ENCODE measurements at regions not wholly inside any gene's neighbourhood (a gene's known extent, or its start where the extent isn't known, plus 50 kb on each side); places are given as distances from the start of the nearest gene placed in this dataset.

GRCh38 chr3:84487296-84487695 is 471.5 kb upstream of the CADM2 start:
- ChIA-PET CTCF (no interaction called here), POLR2A (no interaction called here)
- Histone ChIP-seq H3K4me3 (ENCODE audit: low read depth in 2 of 2, low read length in 1 of 2) (no peak overlapping the region), H3K4me1 (ENCODE audit: control insufficient read depth in 1 of 2, insufficient read depth in 2 of 2, low read depth in 1 of 2, low read length in 1 of 2) (no peaks in the 10 kb centered on the region), H3K9me2 (no peaks in the 10 kb centered on the region), H3K27ac (ENCODE audit: low read depth in 2 of 2, low read length in 1 of 2) (no peak overlapping the region), H3K9me3 (no peaks in the 10 kb centered on the region), H3K4me2 (no peak overlapping the region), H4K20me1 (ENCODE audit: insufficient read depth) (no peaks in the 10 kb centered on the region), H2AFZ (ENCODE audit: low read depth) (no peak overlapping the region), H3K79me2 (ENCODE audit: insufficient read depth) (no peaks in the 10 kb centered on the region), H3K27me3 (ENCODE audit: insufficient read depth) (no peaks in the 10 kb centered on the region), H3K9ac (no peak overlapping the region), H3K36me3 (replicated peaks in 1 of 2; ENCODE audit: control insufficient read depth in 1 of 2, insufficient read depth in 2 of 2, low read length in 1 of 2) (no peaks in the 10 kb centered on the region), H3F3A (replicated peaks; ENCODE audit: insufficient read depth) (no peaks in the 10 kb centered on the region)
- 17% methylated on average over 8 of the region's 8 CpGs for WGBS (ENCODE audit: low lambda C conversion rate)
- TF ChIP-seq NFIC (IDR thresholded peaks at IDR 0.05; ENCODE audit: borderline replicate concordance) (no peak), RFX5 (IDR thresholded peaks at IDR 0.05; ENCODE audit: low read length) (no peak), NRF1 (IDR thresholded peaks at IDR 0.05; ENCODE audit: low read depth, low read length) (no peak), IRF3 (IDR thresholded peaks at IDR 0.05; ENCODE audit: low read depth, low read length) (no peak), MXI1 (IDR thresholded peaks at IDR 0.05; ENCODE audit: low read depth, low read length) (no peak), FOXM1 (IDR thresholded peaks at IDR 0.05; ENCODE audit: low read depth) (no peak), GABPA (IDR thresholded peaks at IDR 0.05; ENCODE audit: low read depth) (no peak), MEF2A (IDR thresholded peaks at IDR 0.05; ENCODE audit: borderline replicate concordance, low read depth) (no peak), GATA2 (CRISPR knock-in tag; IDR thresholded peaks at IDR 0.05) (no peak), POLR2AphosphoS5 (IDR thresholded peaks at IDR 0.05; ENCODE audit: low read depth, low read length) (no peak), TAF1 (IDR thresholded peaks at IDR 0.05; ENCODE audit: borderline replicate concordance, low read depth, low read length) (no peak)
- TF ChIP-seq, protein P1, sequence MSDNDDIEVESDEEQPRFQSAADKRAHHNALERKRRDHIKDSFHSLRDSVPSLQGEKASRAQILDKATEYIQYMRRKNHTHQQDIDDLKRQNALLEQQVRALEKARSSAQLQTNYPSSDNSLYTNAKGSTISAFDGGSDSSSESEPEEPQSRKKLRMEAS (IDR thresholded peaks at IDR 0.05; ENCODE audit: low read depth): no peak
- TF ChIP-seq, protein P2, sequence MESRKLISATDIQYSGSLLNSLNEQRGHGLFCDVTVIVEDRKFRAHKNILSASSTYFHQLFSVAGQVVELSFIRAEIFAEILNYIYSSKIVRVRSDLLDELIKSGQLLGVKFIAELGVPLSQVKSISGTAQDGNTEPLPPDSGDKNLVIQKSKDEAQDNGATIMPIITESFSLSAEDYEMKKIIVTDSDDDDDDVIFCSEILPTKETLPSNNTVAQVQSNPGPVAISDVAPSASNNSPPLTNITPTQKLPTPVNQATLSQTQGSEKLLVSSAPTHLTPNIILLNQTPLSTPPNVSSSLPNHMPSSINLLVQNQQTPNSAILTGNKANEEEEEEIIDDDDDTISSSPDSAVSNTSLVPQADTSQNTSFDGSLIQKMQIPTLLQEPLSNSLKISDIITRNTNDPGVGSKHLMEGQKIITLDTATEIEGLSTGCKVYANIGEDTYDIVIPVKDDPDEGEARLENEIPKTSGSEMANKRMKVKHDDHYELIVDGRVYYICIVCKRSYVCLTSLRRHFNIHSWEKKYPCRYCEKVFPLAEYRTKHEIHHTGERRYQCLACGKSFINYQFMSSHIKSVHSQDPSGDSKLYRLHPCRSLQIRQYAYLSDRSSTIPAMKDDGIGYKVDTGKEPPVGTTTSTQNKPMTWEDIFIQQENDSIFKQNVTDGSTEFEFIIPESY (IDR thresholded peaks at IDR 0.05; ENCODE audit: borderline replicate concordance, low read depth): no peak
- DNase-seq: peak; percentile 5

DNA sequence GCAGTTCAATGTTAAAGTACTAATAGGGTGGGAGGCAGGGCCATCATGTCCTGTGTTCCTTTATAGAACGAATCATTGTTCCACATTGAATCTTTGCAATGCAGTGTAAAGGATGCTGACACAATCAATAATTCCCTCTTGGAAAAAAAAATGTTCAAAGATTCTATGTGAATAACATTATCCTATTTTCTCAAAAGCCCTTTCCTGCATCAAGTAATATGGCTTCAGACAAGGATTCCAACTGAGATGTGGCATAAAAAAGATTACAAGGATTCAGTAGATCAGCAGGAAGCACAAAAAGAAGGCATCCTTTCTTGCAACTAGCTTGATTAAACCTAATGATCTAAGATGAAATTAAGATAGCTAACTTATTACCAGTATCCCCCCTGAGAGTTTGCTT is 454.0 kb upstream of the CADM2 start:
- H3K9me2 ChIP-seq: no peaks in the 10 kb centered on the region
- TF ChIP-seq SIN3A (IDR thresholded peaks at IDR 0.05; ENCODE audit: borderline replicate concordance, low read depth, low read length) (no peak), RAD21 (IDR thresholded peaks at IDR 0.05; ENCODE audit: low read length) (no peak), FOXM1 (IDR thresholded peaks at IDR 0.05; ENCODE audit: low read depth) (no peak), ELF1 (IDR thresholded peaks at IDR 0.05) (no peak), NFIC (IDR thresholded peaks at IDR 0.05; ENCODE audit: borderline replicate concordance) (no peak), EZH2phosphoT487 (IDR thresholded peaks at IDR 0.05; ENCODE audit: borderline replicate concordance, low read depth) (no peak)
- TF ChIP-seq, protein P2 (IDR thresholded peaks at IDR 0.05; ENCODE audit: borderline replicate concordance, low read depth): no peak
- TF ChIP-seq, protein P1 (IDR thresholded peaks at IDR 0.05; ENCODE audit: low read depth): no peak
- TF ChIP-seq, protein P3, sequence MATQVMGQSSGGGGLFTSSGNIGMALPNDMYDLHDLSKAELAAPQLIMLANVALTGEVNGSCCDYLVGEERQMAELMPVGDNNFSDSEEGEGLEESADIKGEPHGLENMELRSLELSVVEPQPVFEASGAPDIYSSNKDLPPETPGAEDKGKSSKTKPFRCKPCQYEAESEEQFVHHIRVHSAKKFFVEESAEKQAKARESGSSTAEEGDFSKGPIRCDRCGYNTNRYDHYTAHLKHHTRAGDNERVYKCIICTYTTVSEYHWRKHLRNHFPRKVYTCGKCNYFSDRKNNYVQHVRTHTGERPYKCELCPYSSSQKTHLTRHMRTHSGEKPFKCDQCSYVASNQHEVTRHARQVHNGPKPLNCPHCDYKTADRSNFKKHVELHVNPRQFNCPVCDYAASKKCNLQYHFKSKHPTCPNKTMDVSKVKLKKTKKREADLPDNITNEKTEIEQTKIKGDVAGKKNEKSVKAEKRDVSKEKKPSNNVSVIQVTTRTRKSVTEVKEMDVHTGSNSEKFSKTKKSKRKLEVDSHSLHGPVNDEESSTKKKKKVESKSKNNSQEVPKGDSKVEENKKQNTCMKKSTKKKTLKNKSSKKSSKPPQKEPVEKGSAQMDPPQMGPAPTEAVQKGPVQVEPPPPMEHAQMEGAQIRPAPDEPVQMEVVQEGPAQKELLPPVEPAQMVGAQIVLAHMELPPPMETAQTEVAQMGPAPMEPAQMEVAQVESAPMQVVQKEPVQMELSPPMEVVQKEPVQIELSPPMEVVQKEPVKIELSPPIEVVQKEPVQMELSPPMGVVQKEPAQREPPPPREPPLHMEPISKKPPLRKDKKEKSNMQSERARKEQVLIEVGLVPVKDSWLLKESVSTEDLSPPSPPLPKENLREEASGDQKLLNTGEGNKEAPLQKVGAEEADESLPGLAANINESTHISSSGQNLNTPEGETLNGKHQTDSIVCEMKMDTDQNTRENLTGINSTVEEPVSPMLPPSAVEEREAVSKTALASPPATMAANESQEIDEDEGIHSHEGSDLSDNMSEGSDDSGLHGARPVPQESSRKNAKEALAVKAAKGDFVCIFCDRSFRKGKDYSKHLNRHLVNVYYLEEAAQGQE (IDR thresholded peaks at IDR 0.05; ENCODE audit: low read depth, low read length): no peak

More for the DNA sequence above, 454.0 kb upstream of the CADM2 start:
- H3K79me2 ChIP-seq (ENCODE audit: insufficient read depth): no peaks in the 10 kb centered on the region
- no peak overlapping the region for H3K4me3 ChIP-seq (ENCODE audit: low read depth in 2 of 2, low read length in 1 of 2)
- no peaks in the 10 kb centered on the region for H3F3A ChIP-seq (replicated peaks; ENCODE audit: insufficient read depth)
- H3K9me3 ChIP-seq: no peaks in the 10 kb centered on the region
- H3K4me2 ChIP-seq: no peak overlapping the region
- ChIA-PET CTCF (interaction anchor here (0.7 kb wide), 1 partner anchor 438 kb away, joined by 3 read pairs; no protein-coding TSS in a partner anchor), POLR2A (no interaction called here)
- H3K36me3 ChIP-seq (replicated peaks in 1 of 2; ENCODE audit: control insufficient read depth in 1 of 2, insufficient read depth in 2 of 2, low read length in 1 of 2): no peaks in the 10 kb centered on the region
- no peak overlapping the region for H3K9ac ChIP-seq
- DNase-seq: no peak
- no peaks in the 10 kb centered on the region for H3K4me1 ChIP-seq (ENCODE audit: control insufficient read depth in 1 of 2, insufficient read depth in 2 of 2, low read depth in 1 of 2, low read length in 1 of 2)
- H3K27ac ChIP-seq (ENCODE audit: low read depth in 2 of 2, low read length in 1 of 2): no peak overlapping the region
- 3% methylated on average over 1 of the region's 1 CpG for WGBS (ENCODE audit: low lambda C conversion rate)
- no peaks in the 10 kb centered on the region for H3K27me3 ChIP-seq (ENCODE audit: insufficient read depth)
- H4K20me1 ChIP-seq (ENCODE audit: insufficient read depth): no peaks in the 10 kb centered on the region
- no peak overlapping the region for H2AFZ ChIP-seq (ENCODE audit: low read depth)
